AG04450 (cell line): ENCODE measurements at regions not wholly inside any gene's neighbourhood (a gene's known extent, or its start where the extent isn't known, plus 50 kb on each side); places are given as distances from the start of the nearest gene placed in this dataset.

Experiments
- CTCF ChIA-PET: fragments of 300-600, 350-600 bp; formaldehyde crosslinking; extraction: SDS; loops from one replicate; lab custom pipeline; 2022; ENCODE audit warnings: antibody characterized with exemption, inconsistent platforms; lab: Charles Lee
- POLR2A ChIA-PET: fragments of 350-600 bp; formaldehyde crosslinking; extraction: SDS; loops from one replicate; lab custom pipeline; 2021; ENCODE audit warnings: antibody characterized with exemption, inconsistent platforms; lab: Yijun Ruan, JAX
- DNase-seq: peaks from one replicate; pipeline ENCODE4 v3.0.0-alpha.2; 2011; ENCODE audit warnings: low read depth, low spot score
- H3K27ac ChIP-seq: one replicate; pipeline ENCODE4 v1.5.1; 2012; ENCODE audit warnings: low read depth, low read length, control low read depth
- H3K27me3 ChIP-seq: one replicate; pipeline ENCODE4 v1.6.0; 2012; ENCODE audit warnings: low read length; ENCODE audit not compliant: control insufficient read depth, insufficient read depth
- H3K4me3 ChIP-seq: 2 replicates; pipeline ENCODE4 v1.5.1; 2011; ENCODE audit warnings: mild to moderate bottlenecking, low read depth, low read length, control low read depth
- H3K9me3 ChIP-seq: 2 replicates; pipeline ENCODE4 v1.5.1; 2012; ENCODE audit warnings: low read length; ENCODE audit not compliant: control insufficient read depth, insufficient read depth
- TF ChIP-seq, protein P1 (sequence below): IDR thresholded peaks from 2 replicates; pipeline ENCODE4 v1.5.1; 2011; ENCODE audit warnings: low read depth, low read length, control low read depth, inconsistent platforms

DNA sequence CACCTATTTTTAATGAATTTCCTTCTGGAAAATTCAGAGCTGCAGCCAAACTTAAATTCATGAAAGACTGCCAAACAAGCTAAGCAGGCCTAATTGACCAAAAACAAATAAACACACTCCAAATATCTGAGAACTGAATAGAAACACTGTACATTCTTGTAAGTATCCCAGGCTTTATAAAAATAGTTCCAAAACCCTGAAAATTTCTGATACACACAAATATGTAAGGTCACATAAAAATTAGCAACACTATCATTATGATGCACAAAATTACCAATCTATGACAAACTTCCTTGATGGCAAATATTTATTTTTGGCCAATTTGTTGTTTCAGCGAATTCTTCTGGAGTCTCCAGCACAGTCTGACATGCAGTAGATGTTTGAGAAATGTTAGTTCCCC, 117.9 kb upstream of the UBE2E2 start:
- CTCF ChIA-PET = no interaction called here

DNA sequence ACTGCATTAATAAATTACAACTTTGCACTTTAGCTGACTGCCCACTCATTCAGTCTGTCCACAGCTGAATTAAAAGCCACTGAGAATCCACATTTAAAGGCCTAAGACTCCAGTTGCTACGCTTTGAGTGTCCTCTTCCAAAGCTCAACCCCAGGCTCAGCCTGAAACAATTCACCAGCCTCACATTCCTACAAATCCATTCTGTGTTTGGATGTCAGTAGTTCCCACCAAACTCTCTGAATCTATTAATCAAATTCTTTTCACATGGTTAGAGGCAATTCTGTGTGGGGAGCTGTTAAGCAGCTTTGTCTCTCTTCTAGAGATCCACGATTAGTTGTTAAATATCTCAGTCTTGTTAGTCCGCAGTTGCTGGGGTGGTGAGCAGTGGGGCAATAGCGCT, 116.8 kb upstream of the UBE2E2 start:
- no peaks in the 10 kb centered on the region for H3K27me3 ChIP-seq
- no peak overlapping the region for H3K4me3 ChIP-seq
- TF ChIP-seq, protein P1, sequence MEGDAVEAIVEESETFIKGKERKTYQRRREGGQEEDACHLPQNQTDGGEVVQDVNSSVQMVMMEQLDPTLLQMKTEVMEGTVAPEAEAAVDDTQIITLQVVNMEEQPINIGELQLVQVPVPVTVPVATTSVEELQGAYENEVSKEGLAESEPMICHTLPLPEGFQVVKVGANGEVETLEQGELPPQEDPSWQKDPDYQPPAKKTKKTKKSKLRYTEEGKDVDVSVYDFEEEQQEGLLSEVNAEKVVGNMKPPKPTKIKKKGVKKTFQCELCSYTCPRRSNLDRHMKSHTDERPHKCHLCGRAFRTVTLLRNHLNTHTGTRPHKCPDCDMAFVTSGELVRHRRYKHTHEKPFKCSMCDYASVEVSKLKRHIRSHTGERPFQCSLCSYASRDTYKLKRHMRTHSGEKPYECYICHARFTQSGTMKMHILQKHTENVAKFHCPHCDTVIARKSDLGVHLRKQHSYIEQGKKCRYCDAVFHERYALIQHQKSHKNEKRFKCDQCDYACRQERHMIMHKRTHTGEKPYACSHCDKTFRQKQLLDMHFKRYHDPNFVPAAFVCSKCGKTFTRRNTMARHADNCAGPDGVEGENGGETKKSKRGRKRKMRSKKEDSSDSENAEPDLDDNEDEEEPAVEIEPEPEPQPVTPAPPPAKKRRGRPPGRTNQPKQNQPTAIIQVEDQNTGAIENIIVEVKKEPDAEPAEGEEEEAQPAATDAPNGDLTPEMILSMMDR = no peak
- CTCF ChIA-PET = no interaction called here
- no peak overlapping the region for H3K27ac ChIP-seq
- no peak for DNase-seq
- no peaks in the 10 kb centered on the region for H3K9me3 ChIP-seq
- POLR2A ChIA-PET = no interaction called here

More for the DNA sequence above, 117.9 kb upstream of the UBE2E2 start:
- H3K27ac ChIP-seq = no peak overlapping the region
- no peaks in the 10 kb centered on the region for H3K27me3 ChIP-seq
- H3K4me3 ChIP-seq = no peak overlapping the region
- TF ChIP-seq, protein P1 = no peak
- no peaks in the 10 kb centered on the region for H3K9me3 ChIP-seq
- no peak for DNase-seq
- POLR2A ChIA-PET = no interaction called here

DNA sequence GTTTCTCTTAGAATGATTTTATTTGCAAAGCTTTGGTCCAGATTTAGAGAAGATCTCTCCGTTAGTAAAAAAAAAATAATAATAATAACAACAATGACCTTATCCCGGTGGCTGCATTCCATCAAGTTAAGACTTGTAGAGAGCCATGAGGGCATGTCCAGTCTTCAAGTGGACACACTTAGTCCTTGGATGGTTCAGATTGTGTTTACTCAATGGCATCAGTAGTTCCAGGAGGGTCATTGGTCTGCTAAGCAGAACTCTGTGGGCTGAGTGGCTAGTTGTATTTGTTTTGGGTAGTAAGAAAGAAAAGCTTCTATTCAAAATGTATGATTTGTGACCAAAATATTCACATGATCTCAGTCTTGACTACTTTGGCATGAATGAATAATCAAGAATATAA, 116.3 kb upstream of the UBE2E2 start:
- Histone ChIP-seq H3K27ac (no peak overlapping the region), H3K27me3 (no peaks in the 10 kb centered on the region), H3K9me3 (no peaks in the 10 kb centered on the region), H3K4me3 (no peak overlapping the region)
- POLR2A ChIA-PET = no interaction called here
- TF ChIP-seq, protein P1 = no peak
- CTCF ChIA-PET = no interaction called here
- no peak for DNase-seq

DNA sequence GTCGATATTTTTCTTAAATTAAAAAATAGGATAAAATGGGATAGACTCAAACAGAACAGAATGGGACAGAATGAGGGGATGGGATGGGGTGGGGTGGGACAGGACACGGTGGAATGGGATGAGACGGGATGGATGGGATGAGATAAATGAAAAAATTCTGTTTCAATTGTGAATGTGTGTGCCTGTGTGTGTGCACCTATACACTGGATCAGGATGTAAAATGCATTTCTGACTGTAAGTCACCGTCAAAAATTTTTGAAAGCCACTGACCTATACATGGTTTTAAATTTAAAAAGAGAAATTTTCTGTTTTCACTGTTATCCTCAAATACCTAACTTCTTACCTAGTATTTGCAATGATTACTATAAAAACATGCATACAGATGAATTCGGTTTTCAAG, 108.7 kb upstream of the UBE2E2 start:
- TF ChIP-seq, protein P1 = no peak
- ChIA-PET CTCF (no interaction called here), POLR2A (no interaction called here)
- Histone ChIP-seq H3K4me3 (no peak overlapping the region), H3K27ac (no peak overlapping the region), H3K9me3 (no peaks in the 10 kb centered on the region; the same call in 1 of the 2 replicates), H3K27me3 (peaks cover 2% of the 10 kb centered on the region)
- DNase-seq = no peak

GRCh38 chr3:23094890-23095462, 108.2 kb upstream of the UBE2E2 start:
- Histone ChIP-seq H3K27me3 (peaks cover 3% of the 10 kb centered on the region), H3K9me3 (no peaks in the 10 kb centered on the region; the same call in 1 of the 2 replicates), H3K4me3 (no peak overlapping the region), H3K27ac (no peak overlapping the region)
- DNase-seq = no peak
- TF ChIP-seq, protein P1 = no peak
- ChIA-PET CTCF (no interaction called here), POLR2A (no interaction called here)
